ENCODE measurements at regions not wholly inside any gene's neighbourhood (a gene's known extent, or its start where the extent isn't known, plus 50 kb on each side); places are given as distances from the start of the nearest gene placed in this dataset.

- Mint-ChIP-seq H3K4me3 (no peak overlapping the region), H3K4me1 (ENCODE audit: low read depth) (no peaks in the 10 kb centered on the region), H3K27me3 (ENCODE audit: low read depth) (no peaks in the 10 kb centered on the region), H3K36me3 (ENCODE audit: low read depth) (no peaks in the 10 kb centered on the region), H3K9me3 (peaks cover 5% of the 10 kb centered on the region), H3K27ac (no peak overlapping the region)
- DNase-seq (ENCODE audit: low spot score), result no peak
Measured at GRCh38 chrX:7789200-7789599, 53.8 kb upstream of the VCX start.

- no peak overlapping the region for H3K27ac Mint-ChIP-seq
- no peaks in the 10 kb centered on the region for H3K27me3 Mint-ChIP-seq (ENCODE audit: low read depth)
- H3K36me3 Mint-ChIP-seq (ENCODE audit: low read depth), result no peaks in the 10 kb centered on the region
- no peak for DNase-seq (ENCODE audit: low spot score)
- H3K4me1 Mint-ChIP-seq (ENCODE audit: low read depth), result no peaks in the 10 kb centered on the region
- H3K9me3 Mint-ChIP-seq, result peaks cover 5% of the 10 kb centered on the region
- H3K4me3 Mint-ChIP-seq, result no peak overlapping the region
Measured at GRCh38 chrX:7788334-7788733, 54.6 kb upstream of the VCX start.

- H3K4me3 Mint-ChIP-seq, result no peak overlapping the region
- no peak overlapping the region for H3K27ac Mint-ChIP-seq
- H3K27me3 Mint-ChIP-seq (ENCODE audit: low read depth), result no peaks in the 10 kb centered on the region
- peaks cover 5% of the 10 kb centered on the region for H3K9me3 Mint-ChIP-seq
- H3K4me1 Mint-ChIP-seq (ENCODE audit: low read depth), result no peaks in the 10 kb centered on the region
- DNase-seq (ENCODE audit: low spot score), result no peak
- no peaks in the 10 kb centered on the region for H3K36me3 Mint-ChIP-seq (ENCODE audit: low read depth)
Measured at GRCh38 chrX:7787714-7788113, 55.3 kb upstream of the VCX start.

- Mint-ChIP-seq H3K4me1 (ENCODE audit: low read depth) (no peaks in the 10 kb centered on the region), H3K9me3 (peaks cover 5% of the 10 kb centered on the region), H3K27ac (no peak overlapping the region), H3K27me3 (ENCODE audit: low read depth) (no peaks in the 10 kb centered on the region), H3K4me3 (no peak overlapping the region), H3K36me3 (ENCODE audit: low read depth) (no peaks in the 10 kb centered on the region)
- no peak for DNase-seq (ENCODE audit: low spot score)
Measured at GRCh38 chrX:7784580-7784979, 58.4 kb upstream of the VCX start.

- DNase-seq (ENCODE audit: low spot score), result no peak
- Mint-ChIP-seq H3K36me3 (ENCODE audit: low read depth) (no peaks in the 10 kb centered on the region), H3K4me1 (ENCODE audit: low read depth) (no peaks in the 10 kb centered on the region), H3K9me3 (peaks cover 3% of the 10 kb centered on the region), H3K27me3 (ENCODE audit: low read depth) (no peaks in the 10 kb centered on the region), H3K4me3 (no peak overlapping the region), H3K27ac (no peak overlapping the region)
Measured at GRCh38 chrX:7779644-7780043, 63.3 kb upstream of the VCX start.

- Mint-ChIP-seq H3K4me3 (no peak overlapping the region), H3K27ac (no peak overlapping the region), H3K27me3 (ENCODE audit: low read depth) (no peaks in the 10 kb centered on the region), H3K9me3 (peaks cover 3% of the 10 kb centered on the region), H3K4me1 (ENCODE audit: low read depth) (no peaks in the 10 kb centered on the region), H3K36me3 (ENCODE audit: low read depth) (no peaks in the 10 kb centered on the region)
- no peak for DNase-seq (ENCODE audit: low spot score)
Measured at GRCh38 chrX:7775987-7776386, 67.0 kb upstream of the VCX start.

- no peak overlapping the region for H3K27ac Mint-ChIP-seq
- DNase-seq (ENCODE audit: low spot score), result no peak
- peaks cover 3% of the 10 kb centered on the region for H3K9me3 Mint-ChIP-seq
- H3K27me3 Mint-ChIP-seq (ENCODE audit: low read depth), result no peaks in the 10 kb centered on the region
- H3K4me3 Mint-ChIP-seq, result no peak overlapping the region
- no peaks in the 10 kb centered on the region for H3K36me3 Mint-ChIP-seq (ENCODE audit: low read depth)
- H3K4me1 Mint-ChIP-seq (ENCODE audit: low read depth), result no peaks in the 10 kb centered on the region
Measured at GRCh38 chrX:7771788-7772438, 71.1 kb upstream of the VCX start.

GRCh38 chrX:7759830-7760229, 83.1 kb upstream of the VCX start:
- no peak for DNase-seq (ENCODE audit: low spot score)
- Mint-ChIP-seq H3K4me1 (ENCODE audit: low read depth) (no peaks in the 10 kb centered on the region), H3K9me3 (no peaks in the 10 kb centered on the region), H3K27me3 (ENCODE audit: low read depth) (no peaks in the 10 kb centered on the region), H3K4me3 (no peak overlapping the region), H3K36me3 (ENCODE audit: low read depth) (no peaks in the 10 kb centered on the region), H3K27ac (no peak overlapping the region)

- H3K4me3 Mint-ChIP-seq, result no peak overlapping the region
- no peaks in the 10 kb centered on the region for H3K36me3 Mint-ChIP-seq (ENCODE audit: low read depth)
- no peaks in the 10 kb centered on the region for H3K9me3 Mint-ChIP-seq
- no peak overlapping the region for H3K27ac Mint-ChIP-seq
- no peaks in the 10 kb centered on the region for H3K27me3 Mint-ChIP-seq (ENCODE audit: low read depth)
- DNase-seq (ENCODE audit: low spot score), result no peak
- no peaks in the 10 kb centered on the region for H3K4me1 Mint-ChIP-seq (ENCODE audit: low read depth)
Measured at GRCh38 chrX:7746856-7747255, 96.1 kb upstream of the VCX start.

GRCh38 chrX:7730071-7730470, 112.9 kb upstream of the VCX start:
- Mint-ChIP-seq H3K4me3 (no peak overlapping the region), H3K27me3 (ENCODE audit: low read depth) (no peaks in the 10 kb centered on the region), H3K36me3 (ENCODE audit: low read depth) (no peaks in the 10 kb centered on the region), H3K4me1 (ENCODE audit: low read depth) (no peaks in the 10 kb centered on the region), H3K9me3 (no peaks in the 10 kb centered on the region), H3K27ac (no peak overlapping the region)
- DNase-seq (ENCODE audit: low spot score), result no peak

GRCh38 chrX:7720519-7720918, 122.5 kb upstream of the VCX start:
- Mint-ChIP-seq H3K36me3 (ENCODE audit: low read depth) (no peaks in the 10 kb centered on the region), H3K9me3 (no peaks in the 10 kb centered on the region), H3K27me3 (ENCODE audit: low read depth) (no peaks in the 10 kb centered on the region), H3K4me3 (no peak overlapping the region), H3K27ac (no peak overlapping the region), H3K4me1 (ENCODE audit: low read depth) (no peaks in the 10 kb centered on the region)
- DNase-seq (ENCODE audit: low spot score), result no peak

- Mint-ChIP-seq H3K36me3 (ENCODE audit: low read depth) (no peaks in the 10 kb centered on the region), H3K27me3 (ENCODE audit: low read depth) (no peaks in the 10 kb centered on the region), H3K9me3 (no peaks in the 10 kb centered on the region), H3K4me3 (no peak overlapping the region), H3K4me1 (ENCODE audit: low read depth) (no peaks in the 10 kb centered on the region), H3K27ac (no peak overlapping the region)
- no peak for DNase-seq (ENCODE audit: low spot score)
Measured at GRCh38 chrX:7714351-7714750, 128.6 kb upstream of the VCX start.

- no peaks in the 10 kb centered on the region for H3K36me3 Mint-ChIP-seq (ENCODE audit: low read depth)
- DNase-seq (ENCODE audit: low spot score), result no peak
- no peak overlapping the region for H3K4me3 Mint-ChIP-seq
- no peaks in the 10 kb centered on the region for H3K4me1 Mint-ChIP-seq (ENCODE audit: low read depth)
- no peaks in the 10 kb centered on the region for H3K27me3 Mint-ChIP-seq (ENCODE audit: low read depth)
- no peak overlapping the region for H3K27ac Mint-ChIP-seq
- H3K9me3 Mint-ChIP-seq, result no peaks in the 10 kb centered on the region
Measured at GRCh38 chrX:7711167-7711566, 131.8 kb upstream of the VCX start.

- no peak overlapping the region for H3K4me3 Mint-ChIP-seq
- H3K36me3 Mint-ChIP-seq (ENCODE audit: low read depth), result no peaks in the 10 kb centered on the region
- no peaks in the 10 kb centered on the region for H3K27me3 Mint-ChIP-seq (ENCODE audit: low read depth)
- no peak for DNase-seq (ENCODE audit: low spot score)
- no peaks in the 10 kb centered on the region for H3K9me3 Mint-ChIP-seq
- H3K4me1 Mint-ChIP-seq (ENCODE audit: low read depth), result no peaks in the 10 kb centered on the region
- no peak overlapping the region for H3K27ac Mint-ChIP-seq
Measured at GRCh38 chrX:7709845-7710244, 133.1 kb upstream of the VCX start.

GRCh38 chrX:7706032-7706431, 136.9 kb upstream of the VCX start:
- H3K36me3 Mint-ChIP-seq (ENCODE audit: low read depth), result no peaks in the 10 kb centered on the region
- no peak overlapping the region for H3K4me3 Mint-ChIP-seq
- H3K27ac Mint-ChIP-seq, result no peak overlapping the region
- H3K4me1 Mint-ChIP-seq (ENCODE audit: low read depth), result no peaks in the 10 kb centered on the region
- no peak for DNase-seq (ENCODE audit: low spot score)
- no peaks in the 10 kb centered on the region for H3K27me3 Mint-ChIP-seq (ENCODE audit: low read depth)
- no peaks in the 10 kb centered on the region for H3K9me3 Mint-ChIP-seq

Measured in T-helper 2 cell treated with Interferon-gamma antibody and Interleukin-4, amounts not matched to agents 5 μg/mL and 100 μg/mL, for 36 hours (primary cell).